ENCODE measurements at regions not wholly inside any gene's neighbourhood (a gene's known extent, or its start where the extent isn't known, plus 50 kb on each side); places are given as distances from the start of the nearest gene placed in this dataset.
"Not testable (repeated sequence)": the region's sequence is repeated elsewhere in the genome, so short reads cannot be mapped to it uniquely, and the experiment has no call there.

DNA sequence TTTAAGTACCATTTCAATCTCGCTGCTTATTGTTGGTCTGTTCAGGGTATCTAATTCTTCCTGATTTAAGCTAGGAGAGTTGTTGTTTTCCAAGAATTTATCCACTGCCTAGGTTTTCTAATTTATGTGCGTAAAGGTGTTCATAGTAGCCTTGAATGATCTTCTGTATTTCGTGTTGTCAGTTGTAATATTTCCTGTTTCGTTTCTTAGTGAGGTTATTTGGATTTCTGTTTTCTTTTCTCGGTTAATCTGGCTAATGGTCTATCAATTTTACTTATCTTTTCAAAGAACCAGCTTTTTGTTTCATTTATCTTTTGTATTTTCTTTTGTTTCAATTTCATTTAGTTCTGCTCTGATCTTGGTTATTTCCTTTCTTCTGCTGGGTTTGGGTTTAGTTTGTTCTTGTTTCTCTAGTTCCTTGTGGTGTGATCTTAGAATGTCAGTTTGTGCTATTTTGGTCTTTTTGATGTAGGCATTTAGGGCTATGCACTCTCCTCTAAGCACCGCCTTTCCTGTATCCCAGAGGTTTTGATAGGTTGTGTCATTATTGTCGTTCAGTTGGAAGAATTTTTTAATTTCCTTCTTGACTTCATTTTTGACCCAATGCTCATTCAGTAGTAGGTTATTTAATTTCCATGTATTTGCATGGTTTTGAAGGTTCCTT, 92.5 kb upstream of the CSRP2 start:
- not testable (repeated sequence) for DNase-seq (ENCODE audit: low read depth)

DNA sequence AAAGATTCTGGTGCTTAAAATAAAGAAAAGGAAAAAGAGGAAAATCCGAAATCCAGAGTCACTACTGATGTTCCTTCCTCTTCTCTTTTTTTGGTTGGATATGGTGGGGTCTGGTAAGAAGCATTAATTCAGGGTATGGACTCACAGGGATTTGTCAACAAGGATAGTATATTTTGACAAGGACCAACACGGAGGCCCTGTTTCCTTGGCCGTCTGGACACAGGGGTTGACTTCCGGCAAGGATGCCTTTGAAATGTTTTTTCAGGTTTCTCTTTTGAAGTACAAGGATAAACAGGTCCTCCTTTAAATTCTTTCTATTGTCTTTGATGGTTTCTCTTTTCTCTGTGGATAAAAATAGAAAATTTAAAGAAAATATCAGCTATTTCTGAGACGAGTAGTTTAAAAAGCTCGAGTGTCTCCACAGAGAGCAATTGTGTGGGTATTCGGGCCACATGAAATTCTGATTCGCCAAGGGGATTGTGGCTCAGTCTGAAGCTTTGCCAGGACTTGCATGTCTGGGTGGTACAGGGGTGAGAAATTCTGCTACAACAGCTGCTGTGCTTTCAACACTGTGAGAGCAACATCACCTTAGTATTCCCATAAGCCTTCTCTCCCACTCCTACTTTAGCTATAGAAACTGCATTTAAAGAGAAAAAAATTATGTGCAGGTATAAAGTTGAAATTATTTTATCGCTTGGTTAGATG, 88.5 kb upstream of the CSRP2 start:
- no peak for DNase-seq (ENCODE audit: low read depth)

DNA sequence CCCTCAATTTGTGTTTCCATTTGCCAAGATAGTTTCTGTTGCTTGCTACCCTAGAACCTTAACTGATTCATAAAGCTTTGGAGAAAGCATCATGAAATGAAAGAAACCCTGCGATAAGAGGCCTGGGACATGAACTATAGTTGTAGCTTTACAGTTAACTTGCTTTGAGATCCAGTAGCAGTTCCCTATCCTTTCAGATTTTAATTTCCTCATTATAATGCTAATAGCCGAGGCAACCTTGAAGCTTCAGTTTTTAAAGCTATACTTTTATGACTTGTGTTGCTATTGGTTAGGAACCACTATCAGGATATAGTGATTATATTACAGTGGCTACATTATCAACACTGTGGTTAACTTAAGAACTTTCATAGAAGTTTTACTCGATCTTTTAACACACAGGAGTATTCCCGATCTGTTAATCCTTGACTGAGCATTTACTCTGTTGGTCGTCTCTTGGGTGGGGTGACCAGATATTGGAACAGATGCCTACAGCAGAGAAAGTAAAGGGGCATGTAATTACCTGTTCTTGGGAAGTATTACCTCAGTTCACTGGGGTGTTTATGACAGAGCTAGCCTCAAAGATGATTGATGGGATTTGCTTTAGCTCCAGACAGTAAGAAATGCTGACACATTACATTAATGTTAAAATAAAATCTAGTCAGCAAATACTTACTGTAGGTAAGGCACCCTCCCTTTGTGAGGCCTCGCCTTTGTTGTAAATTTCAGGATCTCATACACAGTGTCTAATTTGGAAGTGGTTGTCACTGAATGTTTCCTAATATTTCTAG, 86.2 kb upstream of the CSRP2 start:
- DNase-seq (ENCODE audit: low read depth), result no peak

DNA sequence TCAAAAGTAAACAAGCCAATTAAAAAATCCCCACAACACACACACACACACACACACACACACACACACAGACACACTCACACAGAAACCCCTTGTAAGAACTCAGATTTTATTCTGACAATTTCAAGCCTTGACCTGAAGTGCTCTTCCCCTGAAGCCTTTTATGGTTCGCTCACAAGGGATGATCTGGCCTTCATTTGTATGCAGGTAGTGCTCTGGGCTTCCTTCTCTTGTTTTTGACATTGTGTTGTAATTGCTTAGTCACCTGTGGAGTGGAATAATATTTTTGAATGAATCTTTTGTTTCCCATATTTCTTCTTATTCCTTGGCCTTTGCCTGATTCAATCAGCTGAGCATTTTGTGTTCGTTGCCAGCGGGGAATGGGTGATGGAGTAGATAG, 83.3 kb upstream of the CSRP2 start:
- no peak for DNase-seq (ENCODE audit: low read depth)

DNA sequence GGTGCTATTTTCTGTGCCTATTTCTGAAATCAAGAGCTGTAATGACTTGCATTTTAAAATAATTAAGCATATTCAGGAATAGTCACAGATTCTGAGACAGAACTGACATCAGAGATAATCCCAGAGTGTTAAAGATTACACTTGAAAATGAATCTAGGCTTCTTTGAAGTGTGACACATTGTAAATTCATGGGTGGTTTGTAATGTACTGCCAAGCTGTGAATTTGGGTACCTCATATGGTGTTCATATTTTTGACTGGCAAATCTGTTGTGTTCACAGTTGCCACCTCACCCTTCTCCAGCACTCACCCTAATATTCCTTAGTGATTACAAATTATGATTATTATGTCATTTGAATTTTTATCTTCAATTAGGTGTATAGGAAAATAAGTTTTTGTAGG, 78.5 kb upstream of the CSRP2 start:
- DNase-seq (ENCODE audit: low read depth), result no peak

DNA sequence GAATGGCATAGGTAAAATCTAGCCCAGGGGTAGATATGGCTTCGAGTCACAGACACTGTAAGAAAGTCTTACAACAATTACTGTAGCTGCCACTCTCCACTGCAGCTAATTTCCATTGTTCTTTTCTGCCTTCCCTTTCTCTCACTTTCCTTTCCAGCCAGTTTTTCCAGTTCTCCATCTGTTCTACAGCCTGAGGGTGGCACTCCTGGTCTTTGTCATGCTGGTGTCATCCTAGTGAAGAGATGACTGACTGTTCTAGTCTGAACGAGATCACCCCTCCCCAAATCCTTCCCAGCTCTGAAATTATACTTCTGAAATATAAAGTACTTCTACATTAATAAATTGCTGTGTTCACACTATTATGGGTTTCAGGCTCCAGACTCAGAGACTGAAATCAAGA, 74.2 kb upstream of the CSRP2 start:
- DNase-seq (ENCODE audit: low read depth), result no peak

DNA sequence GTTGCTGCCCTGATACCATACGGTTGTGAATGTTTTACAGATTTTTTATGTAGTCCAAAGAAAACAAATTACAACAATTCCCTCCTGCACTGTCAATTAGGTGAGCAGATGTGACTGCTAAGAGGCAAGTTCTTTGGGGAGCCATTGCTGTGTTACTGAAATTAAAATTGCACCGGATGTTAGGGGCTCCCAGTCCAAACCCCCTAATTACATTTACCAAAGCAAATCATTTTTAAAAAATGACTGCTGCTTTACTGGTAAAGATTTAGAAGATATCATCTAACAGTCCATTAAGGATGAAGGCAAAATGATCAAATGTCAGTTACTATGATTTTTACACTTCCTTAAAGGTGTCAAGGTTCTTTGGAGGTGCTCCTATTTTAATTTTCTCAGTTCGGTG, 70.1 kb upstream of the CSRP2 start:
- DNase-seq (ENCODE audit: low read depth), result no peak

DNA sequence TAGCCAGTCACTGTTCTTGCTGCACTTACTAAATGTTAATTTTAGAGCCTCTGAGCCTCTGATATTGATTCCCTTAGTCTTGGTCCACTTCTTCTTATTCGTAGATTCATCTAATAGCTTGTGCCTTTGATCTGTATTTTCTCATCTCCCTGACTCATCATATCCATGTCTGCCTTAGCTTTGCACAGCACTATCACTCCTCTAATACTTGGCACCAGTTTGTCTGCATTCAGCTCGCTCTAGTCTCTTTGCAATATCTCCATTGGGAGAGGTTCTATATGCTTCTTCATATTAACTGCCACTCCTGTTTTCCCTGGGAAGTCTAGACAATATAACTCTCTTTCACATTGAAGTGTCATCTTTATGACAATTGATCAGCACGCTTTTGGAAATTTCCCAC, 68.5 kb upstream of the CSRP2 start:
- no peak for DNase-seq (ENCODE audit: low read depth)

DNA sequence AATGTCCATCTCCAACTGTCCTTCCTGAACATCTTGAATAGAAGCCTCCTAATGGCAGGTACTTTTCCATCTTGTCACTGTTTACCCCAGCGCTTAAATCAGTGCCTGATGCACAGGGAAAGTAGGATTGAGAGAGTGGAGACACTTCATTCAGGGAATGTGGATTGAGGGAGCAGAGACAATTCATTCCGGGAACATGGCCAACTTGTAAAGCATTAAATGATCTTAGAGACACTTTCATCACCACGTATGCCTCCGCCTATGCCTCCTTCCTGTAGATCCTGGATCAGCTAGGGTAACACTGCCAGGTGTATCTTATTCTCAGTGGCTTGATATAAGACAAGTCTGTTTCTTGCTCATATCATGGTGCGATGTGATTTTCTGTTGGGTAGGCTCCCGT, 67.6 kb upstream of the CSRP2 start:
- DNase-seq (ENCODE audit: low read depth), result no peak

DNA sequence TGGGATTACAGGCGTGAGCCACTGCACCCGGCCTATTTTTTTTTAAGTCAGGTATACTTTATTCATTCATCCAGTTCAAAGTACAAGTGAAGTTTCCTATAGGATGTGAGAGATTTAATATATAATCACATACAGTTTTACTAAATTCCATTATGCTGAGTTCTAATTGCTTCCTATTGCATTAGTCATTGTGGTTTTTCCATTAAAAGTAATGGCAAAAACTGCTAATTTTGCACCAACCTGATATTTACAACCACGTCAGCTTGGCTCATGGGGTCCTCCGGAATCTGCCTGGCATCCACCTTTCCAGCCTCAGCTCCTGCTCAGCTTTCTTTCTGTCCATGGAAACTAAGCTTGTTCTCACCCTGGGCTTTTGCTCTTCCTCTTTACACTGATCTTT, 67.0 kb upstream of the CSRP2 start:
- peak; percentile 19 for DNase-seq (ENCODE audit: low read depth)

DNA sequence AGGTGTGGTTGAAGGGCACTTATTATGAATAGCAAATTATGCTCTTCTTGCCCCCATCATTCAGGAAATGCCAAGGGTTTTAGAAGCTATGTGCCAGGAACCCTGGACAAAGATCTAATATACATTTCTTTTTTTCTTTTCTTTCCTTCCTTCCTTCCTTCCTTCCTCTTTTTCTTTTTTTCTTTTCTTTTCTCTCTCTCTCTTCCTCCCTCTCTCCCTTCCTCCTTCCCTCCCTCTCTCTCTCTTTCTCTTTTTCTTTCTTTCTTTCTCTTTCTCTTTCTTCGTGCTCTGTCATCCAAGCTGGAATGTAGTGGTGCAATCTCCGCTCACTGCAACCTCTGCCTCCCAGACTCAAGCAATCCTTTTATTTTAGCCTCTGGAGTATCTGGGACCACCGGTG, 66.1 kb upstream of the CSRP2 start:
- no peak for DNase-seq (ENCODE audit: low read depth)

DNA sequence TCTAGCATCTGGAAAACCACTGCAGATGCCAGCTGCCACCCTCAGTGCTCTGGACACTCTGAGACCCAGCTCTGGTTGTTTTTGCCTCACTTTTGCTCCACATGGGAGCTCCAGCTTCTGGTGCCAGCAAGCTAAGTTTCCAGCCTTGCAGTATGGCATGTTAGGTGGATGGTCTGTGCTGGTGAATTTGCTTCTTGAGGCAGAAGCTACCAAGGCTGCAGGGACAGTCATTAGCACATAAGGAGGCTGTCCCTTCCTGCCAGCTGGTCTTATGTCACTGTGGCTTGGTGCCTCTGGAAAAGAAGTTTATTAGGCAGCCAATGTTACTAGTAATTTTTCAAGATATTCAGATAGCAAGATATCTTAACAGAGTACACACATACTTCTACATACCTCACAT, 64.2 kb upstream of the CSRP2 start:
- DNase-seq (ENCODE audit: low read depth), result no peak

DNA sequence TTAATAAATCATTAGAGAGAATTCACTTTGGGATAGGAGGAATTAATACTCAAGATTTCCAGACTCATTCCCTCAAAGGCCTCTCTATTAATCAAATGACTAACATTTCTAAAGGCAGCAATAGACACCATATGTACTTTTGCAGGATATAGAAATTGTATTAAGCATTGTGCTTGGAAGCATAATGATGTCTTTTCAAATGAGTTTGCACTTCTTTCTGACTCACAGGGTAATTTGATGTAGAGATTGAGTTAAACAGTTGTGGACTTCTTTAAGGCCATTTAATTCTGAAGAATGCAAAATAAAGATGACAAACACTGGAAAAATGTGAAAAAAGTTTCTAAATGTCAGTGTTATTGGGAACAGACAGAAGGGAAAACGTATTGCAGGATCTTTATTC, 63.4 kb upstream of the CSRP2 start:
- no peak for DNase-seq (ENCODE audit: low read depth)

DNA sequence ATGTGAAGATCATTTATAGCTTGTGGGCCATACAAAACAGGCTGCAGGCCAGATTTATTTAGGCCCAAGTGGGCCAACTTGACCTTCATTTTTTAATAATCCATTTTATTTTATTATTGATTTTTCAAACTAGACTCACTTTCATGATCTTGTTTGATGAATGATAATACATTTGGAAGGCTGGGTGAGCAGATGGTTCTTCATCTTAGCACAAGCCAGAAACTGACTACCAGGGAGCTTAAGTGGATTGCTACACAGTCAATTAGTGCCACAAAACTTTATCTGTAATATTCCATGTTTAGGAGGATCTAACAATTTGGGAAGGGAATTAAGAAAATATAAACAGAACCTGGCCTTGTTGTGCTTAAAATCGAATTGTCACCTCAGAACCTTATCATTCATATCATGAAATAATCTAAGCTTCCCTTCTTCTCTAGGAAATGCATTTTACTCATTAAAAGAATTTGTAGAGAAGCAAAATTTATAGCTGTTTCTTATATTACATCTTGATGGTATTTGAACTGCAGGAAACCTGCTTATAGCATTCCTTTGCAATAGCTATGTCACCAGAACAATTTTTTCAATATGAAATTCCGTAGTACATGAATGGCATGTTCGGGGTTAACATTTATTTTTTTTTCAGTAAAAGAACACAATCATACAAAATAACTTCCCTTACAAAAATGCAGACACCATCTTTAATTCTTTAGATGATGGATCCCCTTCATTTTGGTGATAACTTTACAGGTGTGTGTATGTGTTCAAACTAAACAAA, 62.0 kb upstream of the CSRP2 start:
- DNase-seq (ENCODE audit: low read depth), result no peak

DNA sequence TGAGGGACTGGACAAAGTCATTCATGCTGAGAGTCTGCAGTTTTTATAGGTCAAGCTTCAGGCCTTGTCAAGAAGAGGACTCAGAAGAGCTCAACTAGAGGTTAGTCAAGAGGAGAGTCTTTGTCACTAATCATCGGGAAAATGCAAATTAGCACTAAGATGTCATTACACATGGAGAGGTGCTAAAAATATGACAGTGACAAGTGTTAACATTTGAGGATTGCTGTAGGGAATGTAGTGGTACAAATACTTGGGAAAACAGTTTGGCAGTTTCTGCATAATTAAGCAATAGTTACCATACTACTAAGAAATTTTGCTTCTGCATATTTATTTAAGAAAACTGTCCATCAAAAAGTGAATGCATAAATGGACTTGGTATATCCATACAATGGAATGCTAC, 60.9 kb upstream of the CSRP2 start:
- no peak for DNase-seq (ENCODE audit: low read depth)

DNA sequence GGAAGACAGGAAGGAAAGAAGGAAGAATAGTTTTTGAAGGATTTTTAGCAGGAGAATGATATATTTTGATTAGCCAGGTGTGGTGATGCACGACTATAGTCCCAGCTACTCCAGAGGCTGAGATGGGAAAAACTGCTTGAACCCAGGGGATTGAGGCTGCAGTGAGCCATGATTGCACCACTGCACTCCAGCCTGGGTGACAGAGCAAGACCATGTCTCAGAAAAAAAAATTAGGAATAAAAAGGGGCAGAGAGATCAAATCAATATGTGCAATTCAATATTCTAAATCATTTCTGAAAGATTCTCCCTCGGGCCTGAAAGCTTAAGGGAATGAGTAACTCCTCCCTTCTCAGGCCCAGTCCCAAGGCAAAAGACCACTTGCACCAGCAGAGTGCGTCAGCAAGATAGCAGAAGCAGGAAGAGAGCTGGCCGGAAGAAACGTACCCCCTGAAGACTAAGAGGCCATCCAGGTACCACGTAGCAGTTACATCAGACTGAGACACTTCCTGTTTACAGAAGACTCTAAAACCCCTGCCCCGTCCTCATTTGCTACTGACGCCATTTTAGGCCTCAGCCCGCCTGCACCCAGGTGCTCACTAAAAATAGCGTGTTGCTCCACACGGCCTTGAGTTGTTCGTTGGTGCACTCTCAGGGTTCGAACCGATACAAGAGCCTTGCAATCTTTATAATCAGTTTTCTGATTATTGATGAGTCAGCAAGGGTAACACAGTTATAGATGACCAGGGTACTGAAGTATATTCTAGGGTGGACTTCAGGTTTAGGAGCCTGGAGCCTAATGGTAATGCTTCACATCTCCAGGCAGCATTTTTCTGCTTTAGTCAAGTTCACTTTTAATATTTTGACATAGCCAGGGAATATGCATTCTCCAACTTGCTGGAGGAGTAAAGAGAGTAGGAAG, 57.7 kb upstream of the CSRP2 start:
- no peak for DNase-seq (ENCODE audit: low read depth)

DNA sequence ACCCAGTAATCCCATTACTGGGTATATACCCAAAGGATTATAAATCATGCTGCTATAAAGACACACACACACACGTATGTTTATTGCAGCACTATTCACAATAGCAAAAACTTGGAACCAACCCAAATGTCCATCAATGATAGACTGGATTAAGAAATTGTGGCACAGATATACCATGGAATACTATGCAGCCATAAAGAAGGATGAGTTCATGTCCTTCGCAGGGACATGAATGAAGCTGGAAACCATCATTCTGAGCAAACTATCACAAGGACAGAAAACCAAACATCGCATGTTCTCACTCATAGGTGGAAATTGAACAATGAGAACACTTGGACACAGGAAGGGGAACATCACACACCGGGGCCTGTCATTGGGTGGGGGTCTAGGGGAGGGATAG, 54.6 kb upstream of the CSRP2 start:
- not testable (repeated sequence) for DNase-seq (ENCODE audit: low read depth)

DNA sequence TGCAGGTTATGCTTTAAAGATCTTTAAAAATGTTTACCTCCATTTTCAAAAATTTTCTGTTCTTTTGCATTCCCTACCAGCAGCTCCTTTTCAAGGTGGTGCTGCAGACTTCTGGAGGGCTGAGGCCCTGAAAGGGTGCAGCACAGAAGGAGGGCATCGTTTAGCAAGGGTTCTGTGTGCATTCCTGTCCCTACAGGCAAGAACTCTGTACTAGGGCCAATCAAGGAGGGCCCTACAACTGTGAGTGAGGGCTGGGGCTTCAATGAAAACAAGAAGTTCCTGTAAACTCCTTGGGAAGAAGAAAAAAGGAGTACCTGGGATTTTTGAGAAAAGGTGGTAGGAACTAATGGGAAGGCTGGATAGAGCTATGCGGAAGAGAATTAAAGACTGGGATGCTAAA, 50.7 kb upstream of the CSRP2 start:
- no peak for DNase-seq (ENCODE audit: low read depth)

Data from non-pigmented ciliary epithelial cell (primary cell).